ENCODE measurements at regions not wholly inside any gene's neighbourhood (a gene's known extent, or its start where the extent isn't known, plus 50 kb on each side); places are given as distances from the start of the nearest gene placed in this dataset.

DNA sequence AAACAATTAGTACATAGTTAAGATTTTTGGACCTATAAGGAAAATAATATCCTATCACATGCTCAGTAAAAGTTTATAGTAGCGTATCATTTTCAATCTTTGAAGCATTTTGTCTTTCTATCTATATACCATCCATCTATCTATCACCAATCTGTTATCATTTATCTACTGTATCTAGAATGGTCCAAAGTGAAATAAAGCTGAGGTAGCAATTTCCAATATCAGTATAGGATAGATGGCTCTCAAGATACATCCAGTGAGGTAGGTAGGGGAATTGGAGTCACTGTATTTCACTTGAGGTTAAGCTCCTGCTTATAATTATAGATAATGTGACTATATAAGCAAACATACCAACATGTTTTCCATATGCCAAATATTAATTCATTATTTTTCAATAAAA is 889.1 kb upstream of the CTNND2 start:
- Mint-ChIP-seq H3K4me1 (ENCODE audit: low read depth, unreplicated experiment) (no peaks in the 10 kb centered on the region), H3K36me3 (ENCODE audit: unreplicated experiment) (peaks cover 5% of the 10 kb centered on the region), H3K27me3 (ENCODE audit: unreplicated experiment) (peaks cover 3% of the 10 kb centered on the region), H3K9me3 (ENCODE audit: unreplicated experiment) (peaks cover 5% of the 10 kb centered on the region), H3K4me3 (ENCODE audit: unreplicated experiment) (no peak overlapping the region), H3K27ac (ENCODE audit: unreplicated experiment) (no peak overlapping the region)
- DNase-seq = no peak
- TF ChIP-seq, protein P1, sequence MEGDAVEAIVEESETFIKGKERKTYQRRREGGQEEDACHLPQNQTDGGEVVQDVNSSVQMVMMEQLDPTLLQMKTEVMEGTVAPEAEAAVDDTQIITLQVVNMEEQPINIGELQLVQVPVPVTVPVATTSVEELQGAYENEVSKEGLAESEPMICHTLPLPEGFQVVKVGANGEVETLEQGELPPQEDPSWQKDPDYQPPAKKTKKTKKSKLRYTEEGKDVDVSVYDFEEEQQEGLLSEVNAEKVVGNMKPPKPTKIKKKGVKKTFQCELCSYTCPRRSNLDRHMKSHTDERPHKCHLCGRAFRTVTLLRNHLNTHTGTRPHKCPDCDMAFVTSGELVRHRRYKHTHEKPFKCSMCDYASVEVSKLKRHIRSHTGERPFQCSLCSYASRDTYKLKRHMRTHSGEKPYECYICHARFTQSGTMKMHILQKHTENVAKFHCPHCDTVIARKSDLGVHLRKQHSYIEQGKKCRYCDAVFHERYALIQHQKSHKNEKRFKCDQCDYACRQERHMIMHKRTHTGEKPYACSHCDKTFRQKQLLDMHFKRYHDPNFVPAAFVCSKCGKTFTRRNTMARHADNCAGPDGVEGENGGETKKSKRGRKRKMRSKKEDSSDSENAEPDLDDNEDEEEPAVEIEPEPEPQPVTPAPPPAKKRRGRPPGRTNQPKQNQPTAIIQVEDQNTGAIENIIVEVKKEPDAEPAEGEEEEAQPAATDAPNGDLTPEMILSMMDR (IDR thresholded peaks at IDR 0.05; ENCODE audit: partially characterized antibody, unreplicated experiment) = no peak

DNA sequence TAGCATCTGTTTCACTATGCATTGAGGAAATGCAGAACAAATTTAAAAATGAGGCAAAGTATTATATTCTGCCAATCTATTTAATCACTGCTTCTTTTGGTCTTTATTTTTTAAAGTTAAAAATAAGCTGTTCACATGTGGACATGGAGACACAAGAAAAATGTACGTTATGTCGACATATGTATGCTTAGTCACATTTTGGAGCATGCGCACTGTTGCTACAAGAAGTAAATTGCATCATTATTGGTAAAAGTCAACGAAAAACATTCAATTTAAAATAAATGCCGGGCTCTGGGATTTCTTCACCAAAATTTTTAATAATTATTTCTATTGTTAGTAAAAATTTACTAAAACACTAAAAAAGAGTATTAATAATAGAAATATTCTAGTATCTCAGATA is 876.3 kb upstream of the CTNND2 start:
- Mint-ChIP-seq H3K9me3 (ENCODE audit: unreplicated experiment) (no peaks in the 10 kb centered on the region), H3K4me1 (ENCODE audit: low read depth, unreplicated experiment) (no peaks in the 10 kb centered on the region), H3K27me3 (ENCODE audit: unreplicated experiment) (no peaks in the 10 kb centered on the region), H3K36me3 (ENCODE audit: unreplicated experiment) (no peaks in the 10 kb centered on the region), H3K4me3 (ENCODE audit: unreplicated experiment) (no peak overlapping the region), H3K27ac (ENCODE audit: unreplicated experiment) (no peak overlapping the region)
- TF ChIP-seq, protein P1 (IDR thresholded peaks at IDR 0.05; ENCODE audit: partially characterized antibody, unreplicated experiment) = no peak
- DNase-seq = no peak

DNA sequence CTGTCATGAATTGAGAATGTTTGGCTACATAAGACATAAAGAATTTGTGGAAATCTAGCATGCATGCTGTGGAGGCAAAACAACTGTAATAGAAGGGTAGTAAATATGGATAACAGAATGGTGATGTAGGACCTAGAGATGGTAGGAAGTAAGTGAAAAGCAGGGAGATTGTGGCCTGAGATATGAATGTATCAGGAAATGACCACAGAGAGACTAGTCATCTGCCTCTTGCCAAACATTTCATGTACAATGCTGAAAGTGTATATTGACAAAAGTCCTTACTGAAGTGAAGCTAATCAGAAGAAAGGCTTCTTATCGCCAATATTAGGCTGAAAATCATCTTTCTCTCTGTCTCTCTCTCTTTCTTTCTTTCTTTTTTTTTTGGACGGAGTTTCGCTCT is 873.1 kb upstream of the CTNND2 start:
- H3K9me3 Mint-ChIP-seq (ENCODE audit: unreplicated experiment) = no peaks in the 10 kb centered on the region
- no peaks in the 10 kb centered on the region for H3K4me1 Mint-ChIP-seq (ENCODE audit: low read depth, unreplicated experiment)
- no peak overlapping the region for H3K27ac Mint-ChIP-seq (ENCODE audit: unreplicated experiment)
- no peak overlapping the region for H3K4me3 Mint-ChIP-seq (ENCODE audit: unreplicated experiment)
- TF ChIP-seq, protein P1 (IDR thresholded peaks at IDR 0.05; ENCODE audit: partially characterized antibody, unreplicated experiment) = no peak
- DNase-seq = no peak
- no peaks in the 10 kb centered on the region for H3K27me3 Mint-ChIP-seq (ENCODE audit: unreplicated experiment)
- H3K36me3 Mint-ChIP-seq (ENCODE audit: unreplicated experiment) = no peaks in the 10 kb centered on the region

DNA sequence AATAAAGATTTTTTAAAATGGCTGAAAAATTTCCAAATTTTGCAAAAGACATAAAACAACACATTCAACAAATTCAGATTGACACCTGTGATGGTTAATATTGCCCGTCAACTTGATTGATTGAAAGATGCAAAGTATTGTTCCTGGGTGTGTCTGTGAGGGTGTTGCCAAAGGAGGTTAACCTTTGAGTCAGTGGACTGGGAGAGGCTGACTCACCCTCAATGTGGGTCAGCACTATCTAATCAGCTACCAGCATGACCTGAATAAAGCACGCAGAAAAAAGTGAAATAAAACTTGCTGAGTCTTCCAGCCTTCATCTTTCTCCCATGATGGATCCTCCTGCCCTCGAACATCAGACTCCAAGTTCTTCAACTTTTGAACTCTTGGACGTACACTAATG is 868.0 kb upstream of the CTNND2 start:
- no peaks in the 10 kb centered on the region for H3K4me1 Mint-ChIP-seq (ENCODE audit: low read depth, unreplicated experiment)
- H3K36me3 Mint-ChIP-seq (ENCODE audit: unreplicated experiment) = no peaks in the 10 kb centered on the region
- H3K4me3 Mint-ChIP-seq (ENCODE audit: unreplicated experiment) = no peak overlapping the region
- H3K27me3 Mint-ChIP-seq (ENCODE audit: unreplicated experiment) = no peaks in the 10 kb centered on the region
- H3K27ac Mint-ChIP-seq (ENCODE audit: unreplicated experiment) = no peak overlapping the region
- no peak for DNase-seq
- TF ChIP-seq, protein P1 (IDR thresholded peaks at IDR 0.05; ENCODE audit: partially characterized antibody, unreplicated experiment) = no peak
- H3K9me3 Mint-ChIP-seq (ENCODE audit: unreplicated experiment) = no peaks in the 10 kb centered on the region

DNA sequence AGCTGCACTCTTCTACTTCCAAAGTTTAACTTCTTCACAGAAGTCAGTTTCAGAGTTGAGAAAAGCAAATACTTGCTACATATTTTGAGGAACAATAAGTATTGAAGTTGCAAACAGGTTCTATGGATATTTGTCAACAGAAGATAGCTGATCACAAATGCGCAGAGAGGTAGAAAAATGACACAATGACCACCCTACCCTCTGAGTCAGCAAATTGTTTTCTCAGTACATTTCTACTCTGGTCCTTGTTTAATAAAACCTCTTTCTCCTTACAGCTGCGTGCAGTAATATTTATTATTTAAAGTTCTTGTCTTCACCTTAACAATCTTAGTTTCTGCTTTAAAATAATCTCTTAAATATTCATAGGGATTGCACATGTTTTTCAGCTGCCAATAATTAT is 855.1 kb upstream of the CTNND2 start:
- TF ChIP-seq, protein P1 (IDR thresholded peaks at IDR 0.05; ENCODE audit: partially characterized antibody, unreplicated experiment) = no peak
- Mint-ChIP-seq H3K27me3 (ENCODE audit: unreplicated experiment) (no peaks in the 10 kb centered on the region), H3K4me3 (ENCODE audit: unreplicated experiment) (no peak overlapping the region), H3K36me3 (ENCODE audit: unreplicated experiment) (no peaks in the 10 kb centered on the region), H3K4me1 (ENCODE audit: low read depth, unreplicated experiment) (no peaks in the 10 kb centered on the region), H3K27ac (ENCODE audit: unreplicated experiment) (no peak overlapping the region), H3K9me3 (ENCODE audit: unreplicated experiment) (no peaks in the 10 kb centered on the region)
- DNase-seq = no peak
